Nephron (organoid): ENCODE measurements at regions not wholly inside any gene's neighbourhood (a gene's known extent, or its start where the extent isn't known, plus 50 kb on each side); places are given as distances from the start of the nearest gene placed in this dataset.

Source experiments
- H3K27ac Mint-ChIP-seq, 3 experiments: 2 replicates each; pipeline ENCODE4 v1.8.0; 2020; ENCODE audit warnings: mixed read lengths in 3 of 3, mild to moderate bottlenecking in 2 of 3, moderate library complexity in 1 of 3
- H3K27me3 Mint-ChIP-seq: 2 replicates; pipeline ENCODE4 v1.8.0; 2021; ENCODE audit warnings: low read depth, mild to moderate bottlenecking, moderate library complexity, mixed read lengths
- H3K36me3 Mint-ChIP-seq: 2 replicates; pipeline ENCODE4 v1.8.0; 2020; ENCODE audit warnings: low read depth, mixed read lengths
- H3K4me1 Mint-ChIP-seq: 2 replicates; pipeline ENCODE4 v1.8.0; 2020; ENCODE audit warnings: mixed read lengths
- H3K4me3 Mint-ChIP-seq, 3 experiments: 2 replicates each; pipeline ENCODE4 v1.8.0; 2020; ENCODE audit warnings: mild to moderate bottlenecking in 3 of 3, mixed read lengths in 3 of 3, moderate library complexity in 2 of 3
- H3K9me3 Mint-ChIP-seq: 2 replicates; pipeline ENCODE4 v1.8.0; 2020; ENCODE audit warnings: mixed read lengths
- TF ChIP-seq, protein P1 (sequence below), 3 experiments: fragments of 200-600 bp; sonication (generic); IDR thresholded peaks; one replicate each; pipeline ENCODE4 v1.5.0; 2021; ENCODE audit warnings: antibody characterized with exemption in 3 of 3; ENCODE audit not compliant: unreplicated experiment in 3 of 3

- TF ChIP-seq, protein P1, sequence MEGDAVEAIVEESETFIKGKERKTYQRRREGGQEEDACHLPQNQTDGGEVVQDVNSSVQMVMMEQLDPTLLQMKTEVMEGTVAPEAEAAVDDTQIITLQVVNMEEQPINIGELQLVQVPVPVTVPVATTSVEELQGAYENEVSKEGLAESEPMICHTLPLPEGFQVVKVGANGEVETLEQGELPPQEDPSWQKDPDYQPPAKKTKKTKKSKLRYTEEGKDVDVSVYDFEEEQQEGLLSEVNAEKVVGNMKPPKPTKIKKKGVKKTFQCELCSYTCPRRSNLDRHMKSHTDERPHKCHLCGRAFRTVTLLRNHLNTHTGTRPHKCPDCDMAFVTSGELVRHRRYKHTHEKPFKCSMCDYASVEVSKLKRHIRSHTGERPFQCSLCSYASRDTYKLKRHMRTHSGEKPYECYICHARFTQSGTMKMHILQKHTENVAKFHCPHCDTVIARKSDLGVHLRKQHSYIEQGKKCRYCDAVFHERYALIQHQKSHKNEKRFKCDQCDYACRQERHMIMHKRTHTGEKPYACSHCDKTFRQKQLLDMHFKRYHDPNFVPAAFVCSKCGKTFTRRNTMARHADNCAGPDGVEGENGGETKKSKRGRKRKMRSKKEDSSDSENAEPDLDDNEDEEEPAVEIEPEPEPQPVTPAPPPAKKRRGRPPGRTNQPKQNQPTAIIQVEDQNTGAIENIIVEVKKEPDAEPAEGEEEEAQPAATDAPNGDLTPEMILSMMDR (IDR thresholded peaks at IDR 0.05; ENCODE audit: unreplicated experiment in 3 of 3): no peak
- H3K36me3 Mint-ChIP-seq: no peaks in the 10 kb centered on the region
- peaks cover 12% of the 10 kb centered on the region for H3K27me3 Mint-ChIP-seq
- no peak overlapping the region for H3K27ac Mint-ChIP-seq
- H3K4me3 Mint-ChIP-seq: no peak overlapping the region
- H3K9me3 Mint-ChIP-seq: peaks cover 5% of the 10 kb centered on the region
- H3K4me1 Mint-ChIP-seq: no peaks in the 10 kb centered on the region
These were observed 730.6 kb downstream of the GALR1 start for GRCh38 chr18:77980275-77980674.

GRCh38 chr18:77981874-77982273, 732.2 kb downstream of the GALR1 start:
- no peaks in the 10 kb centered on the region for H3K36me3 Mint-ChIP-seq
- TF ChIP-seq, protein P1 (IDR thresholded peaks at IDR 0.05; ENCODE audit: unreplicated experiment in 3 of 3): no peak
- H3K27ac Mint-ChIP-seq: no peak overlapping the region
- H3K27me3 Mint-ChIP-seq: peaks cover 10% of the 10 kb centered on the region
- no peak overlapping the region for H3K4me3 Mint-ChIP-seq
- no peaks in the 10 kb centered on the region for H3K4me1 Mint-ChIP-seq
- peaks cover 3% of the 10 kb centered on the region for H3K9me3 Mint-ChIP-seq

DNA sequence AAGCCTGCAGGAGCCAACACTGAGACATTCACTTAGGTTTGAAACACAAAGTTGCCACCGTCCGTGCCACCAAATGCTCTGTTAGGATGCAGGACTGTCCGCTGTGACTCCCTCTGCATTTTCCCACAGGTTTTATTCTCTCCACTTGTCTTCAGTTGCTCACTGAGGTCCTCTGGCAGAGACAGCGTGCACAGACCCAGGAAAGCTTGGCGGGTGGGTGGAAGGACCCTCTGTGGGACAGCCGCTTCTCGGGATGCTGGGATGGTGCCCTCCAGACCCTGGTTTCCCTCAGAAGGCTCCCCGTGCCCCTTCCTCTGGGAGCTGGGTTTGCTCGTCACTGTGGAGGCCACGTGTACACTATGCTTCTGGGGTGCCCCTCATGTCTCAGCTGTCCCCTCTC, 733.6 kb downstream of the GALR1 start:
- Mint-ChIP-seq H3K27me3 (peaks cover 8% of the 10 kb centered on the region), H3K27ac (no peak overlapping the region), H3K9me3 (peaks cover 2% of the 10 kb centered on the region), H3K36me3 (no peaks in the 10 kb centered on the region), H3K4me3 (no peak overlapping the region), H3K4me1 (no peaks in the 10 kb centered on the region)
- TF ChIP-seq, protein P1 (IDR thresholded peaks at IDR 0.05; ENCODE audit: unreplicated experiment in 3 of 3): no peak

GRCh38 chr18:77984178-77984577, 734.5 kb downstream of the GALR1 start:
- Mint-ChIP-seq H3K27me3 (peaks cover 8% of the 10 kb centered on the region), H3K36me3 (no peaks in the 10 kb centered on the region), H3K4me3 (no peak overlapping the region), H3K9me3 (no peaks in the 10 kb centered on the region), H3K27ac (no peak overlapping the region), H3K4me1 (no peaks in the 10 kb centered on the region)
- TF ChIP-seq, protein P1 (IDR thresholded peaks at IDR 0.05; ENCODE audit: unreplicated experiment in 3 of 3): no peak

GRCh38 chr18:77984833-77985232, 735.2 kb downstream of the GALR1 start:
- TF ChIP-seq, protein P1 (IDR thresholded peaks at IDR 0.05; ENCODE audit: unreplicated experiment in 3 of 3): no peak
- Mint-ChIP-seq H3K36me3 (no peaks in the 10 kb centered on the region), H3K9me3 (no peaks in the 10 kb centered on the region), H3K27me3 (peaks cover 6% of the 10 kb centered on the region), H3K27ac (no peak overlapping the region), H3K4me1 (no peaks in the 10 kb centered on the region), H3K4me3 (no peak overlapping the region)

- Mint-ChIP-seq H3K9me3 (no peaks in the 10 kb centered on the region), H3K27me3 (peaks cover 7% of the 10 kb centered on the region), H3K4me1 (no peaks in the 10 kb centered on the region), H3K27ac (no peak overlapping the region), H3K36me3 (no peaks in the 10 kb centered on the region), H3K4me3 (no peak overlapping the region)
- TF ChIP-seq, protein P1 (IDR thresholded peaks at IDR 0.05; ENCODE audit: unreplicated experiment in 3 of 3): no peak
These were observed 736.1 kb downstream of the GALR1 start for GRCh38 chr18:77985526-77986281.
